ENCODE measurements at regions not wholly inside any gene's neighbourhood (a gene's known extent, or its start where the extent isn't known, plus 50 kb on each side); places are given as distances from the start of the nearest gene placed in this dataset.

DNA sequence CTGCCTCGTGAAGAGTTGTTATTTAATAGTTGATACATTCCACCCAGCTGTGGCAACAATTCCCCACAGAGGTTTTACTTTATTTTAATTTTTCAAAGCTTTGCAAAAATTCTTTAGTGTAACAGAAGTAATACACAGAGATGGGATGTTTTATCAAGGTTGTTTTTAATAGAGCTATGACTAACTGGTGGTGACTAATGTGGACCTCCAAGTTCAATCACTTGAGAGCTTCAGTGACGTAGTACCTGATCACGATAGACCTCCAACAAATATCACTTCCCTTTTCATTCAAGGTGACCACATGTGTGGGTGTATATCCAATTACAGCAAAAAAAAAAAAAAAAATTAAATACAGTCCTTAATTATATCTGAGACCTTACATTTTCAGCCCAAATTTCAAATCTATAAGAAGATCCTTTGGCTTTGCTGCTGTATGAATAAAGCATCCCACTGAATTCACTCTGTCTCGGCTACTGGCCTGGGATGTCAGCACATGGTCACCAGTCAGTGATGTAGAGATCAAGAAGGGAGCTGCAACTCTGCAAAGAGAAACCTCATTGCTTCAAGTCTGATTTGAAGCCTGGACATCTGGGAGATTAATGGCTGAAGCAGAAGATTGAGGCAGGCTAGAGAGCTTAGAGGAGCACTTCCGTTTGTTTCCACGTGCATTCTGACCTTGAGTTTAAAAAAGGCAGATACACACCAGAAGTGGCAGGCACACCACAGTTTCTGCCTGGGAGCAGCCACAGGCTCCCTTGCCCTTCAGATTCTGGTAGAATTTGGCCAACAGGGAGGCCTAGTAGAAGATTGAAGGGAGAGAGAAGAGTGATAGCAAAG lies 345.9 kb upstream of the NOCT start:
- TF ChIP-seq, protein P1, sequence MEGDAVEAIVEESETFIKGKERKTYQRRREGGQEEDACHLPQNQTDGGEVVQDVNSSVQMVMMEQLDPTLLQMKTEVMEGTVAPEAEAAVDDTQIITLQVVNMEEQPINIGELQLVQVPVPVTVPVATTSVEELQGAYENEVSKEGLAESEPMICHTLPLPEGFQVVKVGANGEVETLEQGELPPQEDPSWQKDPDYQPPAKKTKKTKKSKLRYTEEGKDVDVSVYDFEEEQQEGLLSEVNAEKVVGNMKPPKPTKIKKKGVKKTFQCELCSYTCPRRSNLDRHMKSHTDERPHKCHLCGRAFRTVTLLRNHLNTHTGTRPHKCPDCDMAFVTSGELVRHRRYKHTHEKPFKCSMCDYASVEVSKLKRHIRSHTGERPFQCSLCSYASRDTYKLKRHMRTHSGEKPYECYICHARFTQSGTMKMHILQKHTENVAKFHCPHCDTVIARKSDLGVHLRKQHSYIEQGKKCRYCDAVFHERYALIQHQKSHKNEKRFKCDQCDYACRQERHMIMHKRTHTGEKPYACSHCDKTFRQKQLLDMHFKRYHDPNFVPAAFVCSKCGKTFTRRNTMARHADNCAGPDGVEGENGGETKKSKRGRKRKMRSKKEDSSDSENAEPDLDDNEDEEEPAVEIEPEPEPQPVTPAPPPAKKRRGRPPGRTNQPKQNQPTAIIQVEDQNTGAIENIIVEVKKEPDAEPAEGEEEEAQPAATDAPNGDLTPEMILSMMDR (IDR thresholded peaks at IDR 0.05; ENCODE audit: low read depth, low read length) = no peak
- POLR2A ChIA-PET = interaction anchor here (0.7 kb wide), 2 partner anchors 30 to 93 kb away, joined by 3 to 9 read pairs; no protein-coding TSS in a partner anchor
- no peaks in the 10 kb centered on the region for H3K27me3 ChIP-seq (ENCODE audit: control insufficient read depth, insufficient read depth, low read length)
- H3K9me3 ChIP-seq (ENCODE audit: control insufficient read depth, insufficient read depth, low read length) = no peaks in the 10 kb centered on the region; the same call in 1 of the 2 replicates
- CTCF ChIA-PET = interaction anchor here (1.9 kb wide), 1 partner anchor 11 kb away, joined by 13 read pairs; no protein-coding TSS in a partner anchor
- DNase-seq (ENCODE audit: low read depth, low spot score) = peak; percentile 81
- H3K4me3 ChIP-seq (ENCODE audit: low read depth, low read length) = no peak overlapping the region
- H3K27ac ChIP-seq (ENCODE audit: low read depth, low read length) = peak overlapping the region; percentile 60

DNA sequence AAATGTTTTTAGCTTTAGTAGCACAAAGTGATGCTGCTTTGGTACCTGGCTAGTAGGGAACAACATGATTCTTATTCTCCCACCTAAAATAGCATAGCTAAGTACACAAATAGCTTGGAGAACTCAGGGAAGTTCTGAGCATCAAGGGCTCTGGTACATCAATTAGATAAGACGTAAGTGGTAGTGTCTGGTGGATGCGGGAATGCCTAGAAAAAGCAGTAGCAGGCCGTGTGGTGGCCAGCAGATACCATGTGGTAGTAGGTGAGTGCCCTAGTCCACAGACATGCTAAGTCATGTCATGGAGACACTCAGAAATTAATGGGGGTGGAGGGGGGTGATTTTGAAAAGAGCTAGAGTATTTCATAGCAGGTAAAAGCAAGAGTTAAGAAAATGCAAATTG lies 347.3 kb upstream of the NOCT start:
- CTCF ChIA-PET = interaction anchor here (0.8 kb wide), 1 partner anchor 270 kb away, joined by 3 read pairs; no protein-coding TSS in a partner anchor
- H3K27ac ChIP-seq (ENCODE audit: low read depth, low read length) = no peak overlapping the region
- H3K9me3 ChIP-seq (ENCODE audit: control insufficient read depth, insufficient read depth, low read length) = no peaks in the 10 kb centered on the region; the same call in 1 of the 2 replicates
- no peaks in the 10 kb centered on the region for H3K27me3 ChIP-seq (ENCODE audit: control insufficient read depth, insufficient read depth, low read length)
- no peak for DNase-seq (ENCODE audit: low read depth, low spot score)
- no peak overlapping the region for H3K4me3 ChIP-seq (ENCODE audit: low read depth, low read length)
- POLR2A ChIA-PET = no interaction called here
- TF ChIP-seq, protein P1 (IDR thresholded peaks at IDR 0.05; ENCODE audit: low read depth, low read length) = no peak

DNA sequence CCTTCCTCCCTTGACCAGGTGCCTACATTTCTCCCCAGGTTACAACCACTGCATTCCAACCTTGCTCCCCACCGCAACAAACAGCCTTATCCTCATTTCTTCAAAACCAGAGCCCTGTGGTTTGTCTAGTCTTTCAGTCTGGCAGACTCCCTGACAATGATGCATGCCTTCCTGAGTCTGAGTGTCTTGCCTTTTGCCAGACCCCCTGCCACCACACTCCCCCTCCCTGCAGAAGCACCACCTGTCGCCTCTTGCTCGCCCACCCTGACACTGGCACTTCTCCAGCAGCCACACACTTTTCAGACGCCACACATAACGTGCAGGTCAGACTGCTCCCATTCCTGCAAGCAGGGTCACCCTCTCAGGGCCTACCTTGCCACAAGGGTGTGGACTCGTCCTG lies 349.2 kb upstream of the NOCT start:
- TF ChIP-seq, protein P1 (IDR thresholded peaks at IDR 0.05; ENCODE audit: low read depth, low read length) = no peak
- Histone ChIP-seq H3K4me3 (ENCODE audit: low read depth, low read length) (no peak overlapping the region), H3K27me3 (ENCODE audit: control insufficient read depth, insufficient read depth, low read length) (no peaks in the 10 kb centered on the region), H3K9me3 (ENCODE audit: control insufficient read depth, insufficient read depth, low read length) (no peaks in the 10 kb centered on the region), H3K27ac (ENCODE audit: low read depth, low read length) (no peak overlapping the region)
- no peak for DNase-seq (ENCODE audit: low read depth, low spot score)
- ChIA-PET CTCF (no interaction called here), POLR2A (no interaction called here)

DNA sequence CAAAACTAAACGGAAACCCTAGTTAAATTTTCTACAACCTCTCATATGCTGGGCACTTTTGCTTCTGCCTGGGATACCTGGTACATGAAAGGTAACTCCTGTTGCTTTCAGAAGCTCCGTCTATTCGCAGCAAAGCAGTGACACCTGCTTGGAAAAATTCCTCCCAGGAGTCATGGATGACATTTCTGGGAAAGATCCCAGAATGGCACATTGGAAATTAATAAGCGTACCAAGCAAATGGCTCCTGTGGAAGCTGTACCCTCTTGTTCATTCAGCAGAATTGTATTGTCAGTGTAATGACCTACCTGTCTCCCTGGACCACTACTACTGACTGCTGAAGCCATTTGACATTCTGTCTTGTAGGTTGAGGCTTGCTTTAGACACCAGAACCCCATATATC lies 349.7 kb upstream of the NOCT start:
- DNase-seq (ENCODE audit: low read depth, low spot score) = no peak
- POLR2A ChIA-PET = no interaction called here
- no peak overlapping the region for H3K4me3 ChIP-seq (ENCODE audit: low read depth, low read length)
- CTCF ChIA-PET = no interaction called here
- no peak overlapping the region for H3K27ac ChIP-seq (ENCODE audit: low read depth, low read length)
- H3K9me3 ChIP-seq (ENCODE audit: control insufficient read depth, insufficient read depth, low read length) = no peaks in the 10 kb centered on the region
- TF ChIP-seq, protein P1 (IDR thresholded peaks at IDR 0.05; ENCODE audit: low read depth, low read length) = no peak
- no peaks in the 10 kb centered on the region for H3K27me3 ChIP-seq (ENCODE audit: control insufficient read depth, insufficient read depth, low read length)

DNA sequence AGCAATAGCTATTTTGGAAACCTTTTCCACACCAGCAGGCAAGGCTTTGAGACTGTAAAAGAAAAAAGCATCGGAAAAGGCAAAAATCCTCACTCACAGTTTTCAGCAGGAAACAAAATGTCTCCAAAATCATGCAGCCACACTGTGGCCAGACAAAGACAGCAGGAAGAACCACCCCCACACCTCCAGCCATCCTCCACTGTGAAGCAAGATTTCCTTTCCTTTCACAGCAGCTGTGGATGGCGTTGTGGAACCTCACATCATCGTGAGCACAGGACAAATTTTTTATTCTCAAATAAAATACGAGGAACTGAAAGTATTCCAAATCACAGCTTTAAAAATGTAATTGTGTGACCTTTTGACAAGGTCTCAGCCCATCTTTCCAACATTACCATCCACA lies 351.7 kb upstream of the NOCT start:
- TF ChIP-seq, protein P1 (IDR thresholded peaks at IDR 0.05; ENCODE audit: low read depth, low read length) = no peak
- no peaks in the 10 kb centered on the region for H3K27me3 ChIP-seq (ENCODE audit: control insufficient read depth, insufficient read depth, low read length)
- H3K4me3 ChIP-seq (ENCODE audit: low read depth, low read length) = no peak overlapping the region
- ChIA-PET CTCF (interaction anchor here (0.7 kb wide), 1 partner anchor 18 kb away, joined by 3 read pairs; no protein-coding TSS in a partner anchor), POLR2A (no interaction called here)
- no peaks in the 10 kb centered on the region for H3K9me3 ChIP-seq (ENCODE audit: control insufficient read depth, insufficient read depth, low read length)
- DNase-seq (ENCODE audit: low read depth, low spot score) = no peak
- no peak overlapping the region for H3K27ac ChIP-seq (ENCODE audit: low read depth, low read length)
